ENCODE measurements at regions not wholly inside any gene's neighbourhood (a gene's known extent, or its start where the extent isn't known, plus 50 kb on each side); places are given as distances from the start of the nearest gene placed in this dataset.

DNA sequence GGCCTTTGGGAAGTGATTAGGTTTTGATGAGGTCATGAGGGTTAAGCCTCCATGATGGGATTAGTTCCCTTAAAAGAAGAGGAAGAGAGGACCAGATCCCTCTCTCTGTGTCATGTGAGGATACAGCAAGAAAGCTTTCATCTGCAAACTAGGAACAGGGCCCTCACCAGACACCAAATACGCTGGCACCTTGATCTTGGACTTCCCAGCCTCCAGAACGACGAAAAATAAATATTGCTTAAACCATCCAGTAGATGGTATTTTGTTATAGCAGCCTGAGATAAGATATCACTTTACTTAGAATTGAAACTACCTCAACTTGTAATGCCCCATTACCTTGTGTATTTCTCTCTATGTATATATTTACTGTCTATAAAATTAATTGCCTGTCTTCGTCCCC lies 65.4 kb upstream of the NNAT start:
- no peak for DNase-seq (ENCODE audit: extremely low spot score, unreplicated experiment)
- peaks cover 27% of the 10 kb centered on the region for H3K9me3 Mint-ChIP-seq
- no peak for TF ChIP-seq CTCF (conservative IDR thresholded peaks at IDR 0.05)

GRCh38 chr20:37456948-37457347 lies 64.1 kb upstream of the NNAT start:
- Mint-ChIP-seq H3K4me3 (no peak overlapping the region), H3K9me3 (peaks cover 27% of the 10 kb centered on the region), H3K4me1 (ENCODE audit: unreplicated experiment) (no peaks in the 10 kb centered on the region), H3K27ac (no peak overlapping the region), H3K27me3 (peaks cover 23% of the 10 kb centered on the region), H3K36me3 (no peaks in the 10 kb centered on the region)
- no peak for TF ChIP-seq CTCF (conservative IDR thresholded peaks at IDR 0.05)
- no peak for DNase-seq (ENCODE audit: extremely low spot score, unreplicated experiment)

More for the DNA sequence above, 65.4 kb upstream of the NNAT start:
- Mint-ChIP-seq H3K4me1 (ENCODE audit: unreplicated experiment) (no peaks in the 10 kb centered on the region), H3K4me3 (no peak overlapping the region), H3K27me3 (peaks cover 23% of the 10 kb centered on the region), H3K36me3 (no peaks in the 10 kb centered on the region), H3K27ac (no peak overlapping the region)

DNA sequence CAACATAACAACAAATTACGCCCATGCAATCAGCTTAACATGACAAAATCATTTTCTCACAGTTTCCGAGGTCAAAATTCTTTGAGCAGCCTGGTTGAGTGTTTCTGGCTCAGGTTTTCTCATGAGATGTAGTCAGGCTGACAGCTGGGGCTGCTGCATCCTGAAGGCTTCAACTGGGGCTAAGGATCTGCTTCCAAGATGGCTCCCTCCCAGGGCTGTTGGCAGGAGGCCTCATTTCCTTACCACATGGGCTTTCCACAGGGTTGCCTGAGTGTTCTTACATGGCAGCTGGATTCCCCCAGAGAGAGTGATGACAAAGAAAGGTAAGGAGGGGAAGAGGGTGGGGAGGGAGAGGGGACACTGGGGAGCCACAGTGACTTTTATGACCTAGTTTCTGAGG lies 63.1 kb upstream of the NNAT start:
- Mint-ChIP-seq H3K27ac (no peak overlapping the region), H3K4me3 (no peak overlapping the region), H3K4me1 (ENCODE audit: unreplicated experiment) (no peaks in the 10 kb centered on the region), H3K36me3 (no peaks in the 10 kb centered on the region), H3K27me3 (peaks cover 23% of the 10 kb centered on the region), H3K9me3 (peaks cover 27% of the 10 kb centered on the region)
- peak; percentile 29 for DNase-seq (ENCODE audit: extremely low spot score, unreplicated experiment)
- no peak for TF ChIP-seq CTCF (conservative IDR thresholded peaks at IDR 0.05)

- TF ChIP-seq CTCF (conservative IDR thresholded peaks at IDR 0.05): no peak
- DNase-seq (ENCODE audit: extremely low spot score, unreplicated experiment): peak; percentile 22
- Mint-ChIP-seq H3K4me3 (no peak overlapping the region), H3K4me1 (ENCODE audit: unreplicated experiment) (no peaks in the 10 kb centered on the region), H3K36me3 (no peaks in the 10 kb centered on the region), H3K27me3 (peaks cover 15% of the 10 kb centered on the region), H3K9me3 (peaks cover 27% of the 10 kb centered on the region), H3K27ac (no peak overlapping the region)
These were observed 62.3 kb upstream of the NNAT start for GRCh38 chr20:37458761-37459160.

DNA sequence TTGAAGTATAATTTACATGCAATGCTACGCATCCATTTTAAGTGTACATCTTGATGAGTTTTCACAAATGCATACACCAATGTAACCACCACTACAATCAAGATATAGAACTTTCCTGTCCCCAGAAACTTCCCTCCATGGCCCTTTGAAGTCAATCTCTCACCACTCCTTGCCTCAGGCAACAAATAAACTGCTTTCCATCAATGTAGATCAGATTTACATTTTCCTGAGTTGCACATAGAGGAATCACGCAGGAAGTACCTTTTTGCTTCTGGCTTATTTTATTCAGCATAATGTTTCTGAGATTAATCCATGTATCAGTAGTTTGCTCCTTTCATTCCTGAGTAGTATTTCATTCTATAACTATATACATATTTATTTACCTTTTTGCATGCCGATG lies 59.6 kb upstream of the NNAT start:
- Mint-ChIP-seq H3K4me3 (no peak overlapping the region), H3K36me3 (no peaks in the 10 kb centered on the region), H3K27me3 (peaks cover 10% of the 10 kb centered on the region), H3K27ac (no peak overlapping the region), H3K9me3 (peaks cover 21% of the 10 kb centered on the region), H3K4me1 (ENCODE audit: unreplicated experiment) (peaks cover 16% of the 10 kb centered on the region)
- TF ChIP-seq CTCF (conservative IDR thresholded peaks at IDR 0.05): no peak
- no peak for DNase-seq (ENCODE audit: extremely low spot score, unreplicated experiment)
